ENCODE measurements at regions not wholly inside any gene's neighbourhood (a gene's known extent, or its start where the extent isn't known, plus 50 kb on each side); places are given as distances from the start of the nearest gene placed in this dataset.

DNA sequence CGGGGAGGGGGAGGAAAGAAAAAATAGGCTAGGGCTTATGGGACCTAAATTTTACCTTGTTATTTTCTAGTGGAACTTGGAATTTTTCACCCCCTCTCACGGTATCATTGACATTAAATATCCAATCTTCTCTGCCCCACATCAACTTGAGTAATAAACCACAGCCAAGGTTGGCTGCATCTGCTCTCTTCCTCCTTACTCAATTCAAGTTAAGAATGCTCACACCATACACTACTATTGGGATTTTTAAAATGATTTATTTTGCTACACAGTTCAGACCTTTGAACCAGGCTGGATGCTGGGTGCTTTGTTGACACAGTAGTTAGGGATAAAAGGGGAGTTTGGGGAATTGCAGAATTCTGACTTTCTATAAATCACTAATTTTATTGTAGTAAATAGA is 78.2 kb upstream of the DHX15 start:
- TF ChIP-seq POLR2AphosphoS5 (IDR thresholded peaks at IDR 0.05) (no peak), POLR2A (IDR thresholded peaks at IDR 0.05) (no peak), EP300 (IDR thresholded peaks at IDR 0.05) (no peak)
- TF ChIP-seq, protein P1, sequence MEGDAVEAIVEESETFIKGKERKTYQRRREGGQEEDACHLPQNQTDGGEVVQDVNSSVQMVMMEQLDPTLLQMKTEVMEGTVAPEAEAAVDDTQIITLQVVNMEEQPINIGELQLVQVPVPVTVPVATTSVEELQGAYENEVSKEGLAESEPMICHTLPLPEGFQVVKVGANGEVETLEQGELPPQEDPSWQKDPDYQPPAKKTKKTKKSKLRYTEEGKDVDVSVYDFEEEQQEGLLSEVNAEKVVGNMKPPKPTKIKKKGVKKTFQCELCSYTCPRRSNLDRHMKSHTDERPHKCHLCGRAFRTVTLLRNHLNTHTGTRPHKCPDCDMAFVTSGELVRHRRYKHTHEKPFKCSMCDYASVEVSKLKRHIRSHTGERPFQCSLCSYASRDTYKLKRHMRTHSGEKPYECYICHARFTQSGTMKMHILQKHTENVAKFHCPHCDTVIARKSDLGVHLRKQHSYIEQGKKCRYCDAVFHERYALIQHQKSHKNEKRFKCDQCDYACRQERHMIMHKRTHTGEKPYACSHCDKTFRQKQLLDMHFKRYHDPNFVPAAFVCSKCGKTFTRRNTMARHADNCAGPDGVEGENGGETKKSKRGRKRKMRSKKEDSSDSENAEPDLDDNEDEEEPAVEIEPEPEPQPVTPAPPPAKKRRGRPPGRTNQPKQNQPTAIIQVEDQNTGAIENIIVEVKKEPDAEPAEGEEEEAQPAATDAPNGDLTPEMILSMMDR (IDR thresholded peaks at IDR 0.05), result no peak
- Histone ChIP-seq H3K36me3 (no peaks in the 10 kb centered on the region), H3K27me3 (no peaks in the 10 kb centered on the region), H3K27ac (no peak overlapping the region), H3K4me3 (no peak overlapping the region), H3K4me1 (peaks cover 16 to 24% (median 19%) of the 10 kb centered on the region in 4 donors), H3K9me3 (no peaks in the 10 kb centered on the region)
- DNase-seq, result no peak
- intact Hi-C loops (cut with DNase I; ENCODE audit: low total_unique reads), result no loop called here
- WGBS, 5 donors, result 67 to 91% (median 83%) methylated on average over 2 of the region's 2 CpGs

DNA sequence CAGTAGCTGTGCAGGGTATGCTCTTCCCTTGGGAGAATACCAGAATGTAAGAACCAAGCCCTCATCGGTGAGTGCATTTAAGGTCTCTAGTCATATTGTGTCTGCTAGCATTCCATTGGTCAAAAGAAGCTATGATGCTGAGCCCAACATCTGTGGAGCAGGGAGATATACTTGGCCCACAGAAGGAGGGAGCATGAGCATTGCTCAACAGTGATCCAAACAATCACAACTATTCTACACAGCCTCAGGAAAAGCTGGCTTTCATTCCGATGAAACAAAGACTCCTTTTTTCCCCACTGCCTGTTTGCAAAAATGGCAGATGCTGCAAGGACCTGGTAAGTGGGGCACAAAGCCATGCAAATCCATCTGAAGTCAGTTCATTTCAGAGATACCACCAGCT is 80.6 kb upstream of the DHX15 start:
- H3K27ac ChIP-seq, result no peak overlapping the region
- H3K4me3 ChIP-seq, result no peak overlapping the region
- intact Hi-C loops (cut with DNase I; ENCODE audit: low total_unique reads), result no loop called here
- peaks cover 0 to 3% (median 0%) of the 10 kb centered on the region in 4 donors for H3K4me1 ChIP-seq
- DNase-seq, result peak in 1 of 2 donors; percentile 50
- WGBS, 5 donors, result 54 to 70% (median 66%) methylated on average over 2 of the region's 2 CpGs
- TF ChIP-seq POLR2A (IDR thresholded peaks at IDR 0.05) (no peak), POLR2AphosphoS5 (IDR thresholded peaks at IDR 0.05) (no peak), EP300 (IDR thresholded peaks at IDR 0.05) (no peak)
- TF ChIP-seq, protein P1 (IDR thresholded peaks at IDR 0.05), result no peak
- no peaks in the 10 kb centered on the region for H3K27me3 ChIP-seq
- H3K36me3 ChIP-seq, result no peaks in the 10 kb centered on the region
- H3K9me3 ChIP-seq, result no peaks in the 10 kb centered on the region

DNA sequence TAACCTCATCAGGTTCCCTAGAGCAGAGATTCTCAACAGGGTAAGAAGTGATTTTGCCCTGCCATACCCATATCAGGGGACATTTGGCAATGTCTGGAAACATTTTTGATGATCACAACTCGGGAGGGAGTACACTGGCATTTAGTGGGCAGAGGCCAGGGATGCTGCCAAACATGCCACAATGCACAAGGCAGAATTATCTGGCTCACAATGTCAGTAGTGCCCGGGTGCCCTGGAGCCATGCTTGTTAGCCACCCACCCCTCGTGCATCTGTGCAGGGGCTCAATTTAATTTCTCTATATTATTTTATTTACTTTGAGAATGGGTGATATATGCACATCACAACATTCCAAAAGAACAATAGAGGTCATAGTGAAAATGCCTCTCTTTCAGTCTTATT is 82.0 kb upstream of the DHX15 start:
- Histone ChIP-seq H3K4me1 (no peaks in the 10 kb centered on the region), H3K36me3 (no peaks in the 10 kb centered on the region), H3K4me3 (no peak overlapping the region), H3K27me3 (no peaks in the 10 kb centered on the region), H3K9me3 (no peaks in the 10 kb centered on the region), H3K27ac (no peak overlapping the region)
- intact Hi-C loops (cut with DNase I; ENCODE audit: low total_unique reads), result no loop called here
- no peak for DNase-seq
- TF ChIP-seq, protein P1 (IDR thresholded peaks at IDR 0.05), result no peak
- TF ChIP-seq POLR2A (IDR thresholded peaks at IDR 0.05), result no peak
- TF ChIP-seq EP300 (IDR thresholded peaks at IDR 0.05), result no peak
- no peak for TF ChIP-seq POLR2AphosphoS5 (IDR thresholded peaks at IDR 0.05)
- WGBS, 5 donors, result 80 to 97% (median 91%) methylated on average over 3 of the region's 3 CpGs

DNA sequence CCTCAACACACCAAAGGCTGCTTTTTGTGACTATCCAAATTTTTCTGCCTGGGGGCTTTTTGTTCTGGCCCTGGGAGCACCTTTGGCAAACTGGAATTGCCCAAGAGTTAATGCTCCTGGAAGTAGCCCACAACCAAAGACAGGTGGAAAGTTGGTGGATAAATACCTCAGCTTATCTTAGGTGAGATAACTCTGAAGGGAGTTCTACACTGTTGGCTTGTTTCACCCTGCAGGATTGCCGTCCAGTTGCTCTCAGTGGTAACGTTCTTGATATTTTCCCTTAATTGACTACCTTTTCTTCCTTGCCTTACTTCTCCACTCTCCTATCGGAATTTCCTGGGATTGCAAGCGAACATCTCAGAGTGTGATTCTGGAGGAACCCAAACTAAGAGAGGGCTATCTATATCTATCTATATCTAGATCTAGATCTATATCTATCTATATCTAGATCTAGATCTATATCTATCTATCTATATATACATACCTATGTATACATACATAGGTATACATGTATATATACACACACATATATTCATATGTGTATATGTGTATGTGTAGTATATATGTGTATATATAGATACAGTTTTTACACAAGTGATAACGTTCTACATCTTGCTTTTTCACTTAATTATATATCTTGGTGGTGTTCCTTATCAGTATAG is 82.6 kb upstream of the DHX15 start:
- Histone ChIP-seq H3K27ac (no peak overlapping the region), H3K4me1 (no peaks in the 10 kb centered on the region), H3K9me3 (no peaks in the 10 kb centered on the region), H3K4me3 (no peak overlapping the region), H3K27me3 (no peaks in the 10 kb centered on the region), H3K36me3 (no peaks in the 10 kb centered on the region)
- TF ChIP-seq, protein P1 (IDR thresholded peaks at IDR 0.05), result no peak
- TF ChIP-seq EP300 (IDR thresholded peaks at IDR 0.05) (no peak), POLR2AphosphoS5 (IDR thresholded peaks at IDR 0.05) (no peak), POLR2A (IDR thresholded peaks at IDR 0.05) (no peak)
- no peak for DNase-seq
- intact Hi-C loops (cut with DNase I; ENCODE audit: low total_unique reads), result no loop called here
- 57 to 78% (median 64%) methylated on average over 5 of the region's 5 CpGs for WGBS, 5 donors
